Islet precursor cell (in vitro differentiated cells): ENCODE measurements at regions not wholly inside any gene's neighbourhood (a gene's known extent, or its start where the extent isn't known, plus 50 kb on each side); places are given as distances from the start of the nearest gene placed in this dataset.
A peak's percentile ranks its signal among the peaks of the same experiment; 100 is the strongest.

Source experiments
- DNase-seq: peaks from one replicate; pipeline ENCODE4 v3.0.0-alpha.2; 2018

DNA sequence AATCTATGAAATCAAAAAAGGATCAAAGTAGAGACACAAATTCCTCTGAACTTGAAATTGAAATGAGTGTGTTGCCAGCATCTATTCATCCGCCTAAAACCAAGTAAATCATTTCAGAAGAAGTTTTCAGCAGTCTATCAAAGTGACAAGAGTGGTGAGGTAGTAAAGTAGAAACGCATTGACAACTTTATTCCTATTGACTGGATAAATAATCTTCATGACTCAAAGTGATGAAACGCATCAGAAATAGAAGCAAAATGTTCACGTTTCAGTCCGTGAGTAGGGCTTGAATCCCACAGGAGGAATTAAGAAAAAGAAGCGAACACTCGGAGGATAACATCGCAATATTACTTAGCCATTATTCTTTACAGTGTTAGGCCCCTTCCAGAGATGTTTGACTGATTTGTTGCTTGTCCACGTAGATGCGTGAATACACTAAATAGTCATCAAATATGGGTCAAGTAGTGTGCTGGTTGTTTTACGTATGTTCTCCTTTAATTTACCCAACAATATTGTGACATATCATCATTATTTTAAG lies 314.4 kb downstream of the PLK2 start:
- DNase-seq: no peak

DNA sequence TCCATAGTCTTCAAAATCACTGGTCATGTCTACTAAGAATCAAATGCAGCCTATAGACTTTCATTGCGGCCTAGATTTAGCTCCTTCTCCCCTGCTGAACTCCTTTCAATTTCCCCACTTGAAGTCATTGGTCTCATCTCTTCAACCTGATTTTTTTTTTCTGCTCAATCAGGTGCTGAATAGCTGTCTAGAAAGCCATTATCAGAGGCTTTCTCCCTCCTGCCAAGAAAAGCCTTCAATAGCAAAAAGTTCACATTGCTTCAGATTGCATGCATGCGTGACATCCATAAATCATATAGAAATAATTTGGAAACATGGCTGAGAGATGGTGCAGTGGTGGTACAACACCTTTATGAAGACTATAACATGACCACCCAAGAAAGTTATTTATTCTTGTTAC lies 316.2 kb downstream of the PLK2 start:
- no peak for DNase-seq

GRCh38 chr5:58143181-58143580 lies 316.7 kb downstream of the PLK2 start:
- DNase-seq: no peak

DNA sequence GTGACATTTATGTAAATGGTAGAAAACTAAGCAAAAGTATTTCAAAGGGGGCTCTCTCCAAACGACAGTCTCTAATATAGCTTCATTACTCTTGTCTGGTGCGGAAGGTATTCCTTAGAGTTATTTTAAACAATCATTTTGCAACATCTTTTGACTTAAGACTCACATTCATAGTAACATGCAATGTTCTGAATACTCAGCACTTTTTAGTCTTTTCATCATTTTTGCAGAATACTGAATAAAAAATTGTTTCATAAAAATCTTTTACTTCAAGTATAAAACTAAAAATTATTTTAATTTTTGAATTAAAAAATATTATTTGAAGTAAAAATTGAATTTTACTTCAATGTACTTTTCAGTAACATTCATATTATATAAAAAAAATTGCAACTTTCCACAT lies 321.1 kb downstream of the PLK2 start:
- DNase-seq: no peak

GRCh38 chr5:58136406-58136805 lies 323.5 kb downstream of the PLK2 start:
- DNase-seq: no peak

- no peak for DNase-seq
Measured at GRCh38 chr5:58135571-58136335, 324.1 kb downstream of the PLK2 start.

GRCh38 chr5:58133631-58134296 lies 326.1 kb downstream of the PLK2 start:
- DNase-seq: no peak

DNA sequence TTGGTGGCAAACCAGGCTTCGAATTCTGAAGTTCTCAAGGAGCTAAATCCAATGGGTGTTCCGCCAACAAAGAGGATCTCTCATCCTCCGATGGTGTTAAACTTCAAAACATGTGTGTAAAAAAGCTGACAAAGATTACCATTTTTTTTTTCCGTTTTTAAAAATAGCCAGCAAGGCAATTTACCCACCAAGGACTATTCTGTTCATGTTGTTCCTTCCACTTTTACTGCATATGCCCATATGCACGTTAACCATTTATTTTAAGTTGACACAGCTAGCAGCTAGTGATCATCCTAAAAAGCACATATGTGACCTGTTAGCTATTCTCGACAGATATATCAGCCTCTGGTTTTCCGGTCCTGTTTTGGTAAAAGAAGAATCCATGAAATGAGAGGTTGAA lies 326.7 kb downstream of the PLK2 start:
- no peak for DNase-seq

GRCh38 chr5:58127255-58128220 lies 332.3 kb downstream of the PLK2 start:
- DNase-seq: no peak

- DNase-seq: no peak
Measured at GRCh38 chr5:58123501-58123900, 336.4 kb downstream of the PLK2 start.

- no peak for DNase-seq
Measured at GRCh38 chr5:58122848-58123392, 337.0 kb downstream of the PLK2 start.

- no peak for DNase-seq
Measured at GRCh38 chr5:58122157-58122556, 337.7 kb downstream of the PLK2 start.

DNA sequence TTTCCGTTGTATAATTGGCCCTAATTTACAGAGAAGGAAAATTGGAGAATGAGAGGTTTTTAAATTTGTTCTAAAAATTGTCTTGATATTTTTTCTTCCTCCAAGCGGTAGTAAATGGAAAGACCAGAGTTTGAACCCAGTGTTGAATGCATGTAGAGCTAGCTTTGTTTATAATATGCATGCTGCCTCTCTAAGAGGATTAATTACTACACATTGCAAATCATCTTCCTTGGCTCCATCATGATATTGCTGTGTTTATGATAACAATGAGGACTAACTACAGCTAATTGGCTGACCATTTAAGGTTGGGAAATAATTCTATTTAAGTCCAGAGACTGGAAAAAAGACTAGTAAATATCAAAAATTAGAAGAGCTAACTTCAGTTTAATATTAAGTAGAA lies 338.5 kb downstream of the PLK2 start:
- no peak for DNase-seq

- DNase-seq: no peak
Measured at GRCh38 chr5:58117542-58117941, 342.3 kb downstream of the PLK2 start.

- no peak for DNase-seq
Measured at GRCh38 chr5:58116346-58116745, 343.5 kb downstream of the PLK2 start.

GRCh38 chr5:58115811-58116210 lies 344.1 kb downstream of the PLK2 start:
- DNase-seq: no peak

GRCh38 chr5:58114324-58114723 lies 345.6 kb downstream of the PLK2 start:
- DNase-seq: no peak

DNA sequence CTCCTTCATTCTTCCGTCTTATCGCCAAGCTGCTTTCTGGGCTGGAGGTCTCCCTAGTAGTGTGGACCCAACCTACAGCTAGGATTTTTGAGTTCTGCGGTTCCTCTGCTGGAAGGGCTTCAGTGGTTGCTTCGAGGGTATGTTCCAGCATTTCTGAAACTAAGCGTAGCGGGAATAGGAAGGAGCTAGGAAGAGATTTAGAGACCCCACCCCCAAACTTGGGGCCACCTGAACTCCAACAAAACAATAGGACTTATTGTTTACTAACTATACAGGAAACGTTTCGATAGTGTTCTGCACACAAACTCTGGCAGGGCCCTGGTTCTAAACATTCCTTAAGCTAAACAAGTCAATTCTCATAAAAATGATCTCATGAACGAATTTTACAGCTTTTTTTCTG lies 346.7 kb downstream of the PLK2 start:
- no peak for DNase-seq

- DNase-seq: no peak
Measured at GRCh38 chr5:58108511-58108910, 351.4 kb downstream of the PLK2 start.

DNA sequence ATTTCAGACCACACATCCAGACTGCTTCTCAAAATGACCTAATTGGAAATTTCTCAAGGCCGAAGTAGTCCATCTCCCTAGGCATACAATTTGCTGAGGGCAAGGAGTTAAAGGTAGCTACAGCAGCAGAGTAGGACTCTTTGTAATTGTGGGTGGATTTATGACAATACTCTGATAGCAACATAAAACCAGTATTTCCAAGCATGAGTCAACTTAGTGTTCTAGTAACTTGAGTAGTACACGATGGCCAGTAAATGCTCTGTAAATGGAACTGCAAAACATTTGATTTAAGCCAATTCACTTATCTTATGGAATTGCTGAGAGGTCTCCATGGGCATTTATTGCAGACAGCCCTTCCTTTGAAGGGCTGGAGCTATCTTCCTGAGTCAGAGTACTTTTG lies 352.2 kb downstream of the PLK2 start:
- DNase-seq: no peak

DNA sequence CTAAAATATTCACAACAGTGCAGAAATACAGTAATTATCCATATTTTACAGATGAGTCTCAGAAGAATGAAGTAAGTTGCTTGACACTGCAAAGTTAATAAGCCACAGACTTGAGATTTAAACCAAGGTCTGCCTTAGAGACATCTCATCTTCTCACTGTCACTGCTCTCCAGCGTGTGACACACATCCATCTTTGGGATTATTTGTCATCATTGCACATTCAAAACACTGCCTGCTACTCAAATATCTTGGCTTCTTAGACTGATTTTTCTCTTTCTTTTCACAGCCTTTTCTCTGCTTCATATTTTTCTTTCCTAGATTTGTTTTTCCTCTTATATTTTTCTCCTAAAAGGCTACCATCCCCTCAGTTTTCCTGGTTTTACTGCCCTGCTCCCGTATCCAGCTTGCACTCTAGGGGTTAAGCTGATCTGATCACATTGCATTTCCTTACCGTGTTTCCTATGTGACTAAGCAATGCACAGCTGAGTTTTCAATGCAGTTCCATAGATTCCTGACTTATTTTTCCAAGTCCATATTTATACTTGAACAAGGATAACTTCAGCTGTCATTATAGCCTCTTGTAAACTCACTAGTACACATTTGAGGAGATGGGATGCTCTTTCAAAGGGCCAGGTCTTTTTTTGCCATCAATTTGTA lies 353.0 kb downstream of the PLK2 start:
- no peak for DNase-seq

- peak; percentile 60 for DNase-seq
Measured at GRCh38 chr5:58105836-58106235, 354.1 kb downstream of the PLK2 start.
